Fibroblast of peridontal ligament (primary cell): ENCODE measurements at regions not wholly inside any gene's neighbourhood (a gene's known extent, or its start where the extent isn't known, plus 50 kb on each side); places are given as distances from the start of the nearest gene placed in this dataset.

Experiments used
- DNase-seq: peaks from one replicate; pipeline ENCODE4 v3.0.0-alpha.2; 2010; ENCODE audit errors: extremely low read depth

- no peak for DNase-seq
Measured at GRCh38 chr7:46170792-46171191, 249.7 kb upstream of the IGFBP3 start.

- no peak for DNase-seq
Measured at GRCh38 chr7:46170021-46170420, 248.9 kb upstream of the IGFBP3 start.

GRCh38 chr7:46169384-46169755 is 248.3 kb upstream of the IGFBP3 start:
- no peak for DNase-seq

GRCh38 chr7:46168671-46169383 is 247.8 kb upstream of the IGFBP3 start:
- DNase-seq: no peak

GRCh38 chr7:46168231-46168630 is 247.2 kb upstream of the IGFBP3 start:
- DNase-seq: no peak

GRCh38 chr7:46165276-46165675 is 244.2 kb upstream of the IGFBP3 start:
- no peak for DNase-seq

- DNase-seq: no peak
Measured at GRCh38 chr7:46164629-46165028, 243.6 kb upstream of the IGFBP3 start.

GRCh38 chr7:46163246-46163645 is 242.2 kb upstream of the IGFBP3 start:
- no peak for DNase-seq

- no peak for DNase-seq
Measured at GRCh38 chr7:46162609-46163008, 241.5 kb upstream of the IGFBP3 start.

GRCh38 chr7:46160861-46161260 is 239.8 kb upstream of the IGFBP3 start:
- no peak for DNase-seq

GRCh38 chr7:46157931-46158330 is 236.9 kb upstream of the IGFBP3 start:
- DNase-seq: no peak

GRCh38 chr7:46157404-46157803 is 236.3 kb upstream of the IGFBP3 start:
- DNase-seq: no peak

GRCh38 chr7:46156853-46157252 is 235.8 kb upstream of the IGFBP3 start:
- DNase-seq: no peak

GRCh38 chr7:46156086-46156485 is 235.0 kb upstream of the IGFBP3 start:
- no peak for DNase-seq

- no peak for DNase-seq
Measured at GRCh38 chr7:46155367-46155766, 234.3 kb upstream of the IGFBP3 start.

GRCh38 chr7:46153951-46154787 is 233.1 kb upstream of the IGFBP3 start:
- no peak for DNase-seq

GRCh38 chr7:46153583-46153950 is 232.5 kb upstream of the IGFBP3 start:
- DNase-seq: no peak

GRCh38 chr7:46152696-46153095 is 231.6 kb upstream of the IGFBP3 start:
- DNase-seq: no peak

- DNase-seq: no peak
Measured at GRCh38 chr7:46150721-46151120, 229.6 kb upstream of the IGFBP3 start.

- no peak for DNase-seq
Measured at GRCh38 chr7:46150202-46150601, 229.1 kb upstream of the IGFBP3 start.

- DNase-seq: no peak
Measured at GRCh38 chr7:46147871-46148270, 226.8 kb upstream of the IGFBP3 start.

GRCh38 chr7:46146454-46147255 is 225.6 kb upstream of the IGFBP3 start:
- DNase-seq: peak; percentile 74

GRCh38 chr7:46145412-46145811 is 224.3 kb upstream of the IGFBP3 start:
- peak; percentile 98 for DNase-seq
